Activated CD4-positive, alpha-beta T cell treated with anti-CD3 and anti-CD28 coated beads for 48 hours (primary cell): ENCODE measurements at regions not wholly inside any gene's neighbourhood (a gene's known extent, or its start where the extent isn't known, plus 50 kb on each side); places are given as distances from the start of the nearest gene placed in this dataset.

Experiments used
- DNase-seq: peaks from one replicate; pipeline ENCODE4 v3.0.0-alpha.2; 2020

DNA sequence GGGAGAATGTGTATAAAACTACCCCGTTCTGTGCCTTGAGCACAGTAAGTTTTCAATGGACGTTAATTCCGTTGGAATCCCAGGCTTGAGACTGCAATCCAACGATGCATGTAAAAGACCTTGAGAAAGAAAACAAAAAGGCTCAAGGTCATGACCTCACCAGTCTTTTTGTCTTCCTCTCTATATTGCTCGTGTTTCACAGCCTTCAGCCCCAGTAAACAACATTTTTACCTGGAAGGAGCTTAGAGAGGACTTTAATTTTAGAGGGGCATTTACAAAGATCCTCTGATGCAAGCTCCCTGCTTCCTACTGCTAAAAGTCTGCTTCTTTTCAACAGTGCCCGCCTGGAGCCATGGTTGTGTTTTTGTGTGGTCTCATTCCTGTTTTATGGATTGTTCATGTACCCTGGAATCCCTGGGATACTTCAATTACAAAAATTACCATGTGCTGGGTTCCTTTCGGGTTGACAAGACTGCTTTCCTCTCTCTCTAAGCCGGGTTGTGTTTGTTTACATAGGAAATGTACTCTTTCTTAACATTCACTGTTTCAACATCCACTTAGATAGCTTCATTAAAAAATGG, 320.1 kb upstream of the NFE2L3 start:
- DNase-seq = no peak

DNA sequence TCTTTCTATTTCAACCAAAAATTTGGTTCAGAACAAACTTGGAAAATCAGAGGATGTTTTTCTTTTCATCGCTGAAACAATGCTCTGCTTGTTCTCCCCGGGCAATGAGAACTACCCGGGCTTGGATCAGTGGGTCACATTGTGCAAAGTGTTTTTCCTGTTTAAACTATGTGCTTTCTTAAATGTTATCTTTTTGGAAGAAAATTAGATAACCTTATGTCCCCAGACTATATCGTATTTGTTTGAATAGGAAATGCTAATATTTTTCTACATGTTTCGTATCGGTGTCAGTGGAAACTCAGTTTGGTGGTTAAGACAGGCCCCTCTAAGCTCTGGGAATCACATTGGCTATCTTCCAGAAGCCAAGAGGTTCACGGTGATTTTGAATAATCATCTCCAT, 319.5 kb upstream of the NFE2L3 start:
- no peak for DNase-seq

GRCh38 chr7:25832929-25833328, 319.1 kb upstream of the NFE2L3 start:
- no peak for DNase-seq

DNA sequence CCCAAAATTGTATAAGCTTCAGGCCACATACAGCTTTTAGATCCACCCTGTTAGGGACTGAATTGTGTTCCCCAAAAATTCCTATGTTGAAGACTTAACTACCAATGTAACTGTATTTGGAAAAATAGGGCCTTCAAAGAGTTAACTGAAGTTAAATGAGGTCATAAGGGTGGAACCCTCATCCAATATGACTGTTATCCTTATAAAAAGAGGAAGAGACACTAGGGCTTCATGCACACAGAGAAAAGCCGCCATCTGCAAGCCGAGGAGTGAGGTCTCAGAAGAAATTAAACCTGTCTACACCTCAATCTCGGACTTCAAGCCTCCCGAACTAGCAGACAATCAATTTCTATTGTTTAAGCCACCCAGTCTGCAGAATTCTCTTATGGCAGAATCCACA, 317.9 kb upstream of the NFE2L3 start:
- DNase-seq = no peak

GRCh38 chr7:25835197-25835596, 316.8 kb upstream of the NFE2L3 start:
- DNase-seq = no peak

DNA sequence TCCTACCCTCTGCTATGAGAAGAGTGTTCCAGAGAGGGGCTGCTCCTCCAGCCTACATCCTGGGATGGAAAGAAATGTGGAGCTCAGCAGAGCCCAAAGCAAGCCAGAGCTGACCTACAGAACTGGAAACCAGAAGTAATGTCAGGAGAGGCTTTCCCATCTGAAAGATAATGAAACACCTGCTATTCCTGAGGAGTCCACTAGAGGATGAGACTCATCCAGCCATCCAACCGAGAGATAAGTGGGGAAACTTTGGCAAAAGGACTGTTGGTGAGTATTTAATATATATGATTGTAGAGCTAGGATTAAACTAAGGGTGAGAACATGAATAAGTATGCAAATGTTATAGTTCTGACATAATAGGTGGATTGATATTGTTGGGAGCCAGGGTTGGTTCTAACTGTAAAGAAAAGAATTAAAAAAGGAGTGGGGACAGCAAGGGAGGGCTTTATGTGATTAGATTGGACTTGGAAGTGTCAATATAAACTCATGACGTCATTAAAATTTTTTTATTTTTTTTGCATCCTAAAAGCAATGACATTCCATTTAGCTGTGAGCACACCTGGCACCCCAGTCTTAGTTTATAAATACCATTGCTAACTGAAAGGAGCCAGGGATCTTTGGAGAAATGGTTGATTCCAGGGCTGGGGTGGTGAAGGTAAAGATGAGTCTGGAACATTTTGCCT, 312.8 kb upstream of the NFE2L3 start:
- no peak for DNase-seq

- DNase-seq = no peak
Observed at GRCh38 chr7:25840209-25840792, 311.7 kb upstream of the NFE2L3 start.

DNA sequence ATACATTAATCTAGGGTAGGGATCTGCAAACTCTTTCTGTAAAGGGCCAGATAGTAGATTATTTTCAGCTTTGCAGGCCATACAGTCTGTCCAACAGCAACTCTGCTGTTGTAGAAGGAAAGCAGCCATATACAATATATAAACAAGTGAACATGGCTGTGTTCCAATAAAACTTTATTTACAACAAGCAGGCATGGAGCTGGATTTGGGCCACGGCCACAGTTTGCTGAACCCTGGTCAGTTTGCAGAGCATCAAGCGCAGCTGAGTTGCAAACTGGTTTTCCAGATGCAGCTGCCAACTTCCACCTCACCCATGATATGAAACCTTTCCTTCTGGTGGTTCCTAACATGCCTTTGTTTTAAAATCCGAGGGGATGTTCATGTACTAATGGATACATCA, 310.4 kb upstream of the NFE2L3 start:
- no peak for DNase-seq

DNA sequence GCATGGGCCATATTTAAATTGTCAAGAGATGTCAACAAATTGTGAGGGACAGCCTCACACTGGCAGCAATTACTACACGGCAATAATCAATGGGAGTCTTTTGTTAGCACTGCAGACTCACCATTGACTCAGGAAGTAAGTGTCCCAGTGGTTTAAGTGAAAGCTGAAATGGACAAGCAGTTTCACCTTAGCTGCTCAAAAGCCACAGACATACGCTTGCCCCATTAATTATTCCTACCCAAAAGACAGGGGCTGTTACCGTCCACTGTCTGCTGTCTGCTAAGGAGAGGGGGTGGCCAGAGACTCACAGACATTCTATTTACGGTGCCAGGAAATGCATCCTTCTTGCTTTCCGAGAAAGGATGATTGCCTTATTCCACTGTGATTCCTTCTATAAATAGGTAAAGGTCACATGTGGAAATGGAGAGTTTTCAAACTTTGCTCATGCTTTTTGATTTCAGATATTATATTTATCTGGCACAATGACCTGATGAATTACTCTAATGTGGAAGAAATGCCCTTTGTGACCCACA, 309.7 kb upstream of the NFE2L3 start:
- no peak for DNase-seq

GRCh38 chr7:25843467-25843866, 308.5 kb upstream of the NFE2L3 start:
- DNase-seq = no peak

- DNase-seq = no peak
Observed at GRCh38 chr7:25844102-25844870, 307.7 kb upstream of the NFE2L3 start.

DNA sequence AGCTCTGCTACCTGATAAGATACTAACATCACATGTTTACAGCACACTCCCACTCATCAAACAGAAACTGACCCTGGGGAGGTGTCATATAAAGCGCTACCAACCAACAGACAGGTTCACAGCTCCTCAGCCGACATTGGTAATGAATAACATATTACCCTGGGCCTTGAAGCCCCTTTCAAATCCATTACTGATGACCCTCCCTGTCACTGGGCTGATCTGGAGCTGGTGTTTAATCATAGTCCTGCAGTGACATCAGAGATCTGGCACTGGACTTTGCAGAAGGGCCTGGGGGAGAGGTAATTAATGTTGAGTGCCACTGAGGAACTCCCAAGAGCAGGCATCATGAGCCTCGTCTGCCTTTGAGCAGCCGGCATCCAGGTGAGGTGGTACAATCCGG, 306.5 kb upstream of the NFE2L3 start:
- DNase-seq = no peak

GRCh38 chr7:25846722-25847121, 305.3 kb upstream of the NFE2L3 start:
- DNase-seq = no peak

DNA sequence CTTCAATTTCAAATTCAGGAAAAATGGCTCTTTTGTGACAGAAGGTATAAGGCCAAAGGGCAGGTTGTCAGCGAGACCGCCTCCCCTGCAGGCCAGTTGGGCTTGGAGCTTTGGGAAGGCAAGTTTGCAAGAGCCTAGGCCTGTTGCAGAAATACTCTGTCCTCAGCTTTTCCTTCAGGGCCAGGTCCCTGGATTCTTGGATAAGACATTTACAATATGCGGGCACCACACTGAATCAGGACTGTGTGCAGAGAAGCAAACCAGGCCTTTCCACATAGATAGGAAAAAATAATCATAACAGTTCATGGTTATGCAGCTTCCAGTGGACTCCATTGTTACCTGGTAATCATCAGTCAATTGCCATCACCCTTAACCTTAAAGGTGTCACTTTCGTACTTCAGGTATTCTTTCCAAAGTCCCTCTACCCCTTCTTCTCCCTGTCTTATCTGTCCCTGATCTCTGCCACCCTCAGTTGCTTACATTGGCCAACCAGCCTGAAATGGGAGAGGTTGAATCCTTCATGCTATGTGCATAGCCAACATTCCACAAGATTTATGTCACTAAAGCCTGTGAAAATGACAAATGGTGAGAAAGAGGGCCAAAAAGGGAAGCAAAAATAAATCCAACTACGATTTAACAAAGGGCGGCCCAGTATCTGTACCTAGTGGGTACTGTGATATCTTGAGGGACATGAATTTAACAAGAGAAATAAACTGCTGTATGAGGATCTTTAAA, 304.5 kb upstream of the NFE2L3 start:
- no peak for DNase-seq

DNA sequence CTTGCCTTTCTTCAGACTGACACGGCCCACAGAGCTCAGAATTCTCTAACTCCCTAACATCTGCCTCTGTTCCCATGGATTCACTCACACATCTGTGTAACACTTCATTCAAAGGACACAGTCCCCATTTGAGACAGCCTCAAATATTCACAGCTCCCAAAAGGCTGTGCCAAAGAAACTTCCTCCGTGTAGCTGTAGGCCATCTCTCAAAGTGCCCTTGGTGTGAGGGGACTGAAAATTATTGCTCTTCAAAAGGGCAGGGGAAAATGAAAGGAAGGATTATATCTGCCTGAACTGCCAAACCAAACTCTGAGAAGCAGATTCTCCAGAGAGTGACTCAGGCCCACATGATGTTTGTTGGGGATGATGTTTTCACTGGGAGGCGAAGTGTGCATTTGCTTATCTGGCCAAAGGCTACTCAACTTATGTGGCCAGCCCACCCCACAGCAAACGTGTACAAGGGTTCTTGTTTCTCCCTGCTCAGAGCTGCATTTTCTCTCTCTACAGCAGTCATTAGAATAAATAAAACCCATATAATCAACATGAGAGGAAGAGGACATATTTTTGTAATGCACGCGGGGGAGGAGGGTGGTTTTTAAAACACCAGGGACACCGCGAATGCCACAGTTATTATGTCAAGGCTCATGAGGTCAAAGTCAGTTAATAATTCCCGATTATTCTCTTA, 302.4 kb upstream of the NFE2L3 start:
- DNase-seq = no peak

- DNase-seq = no peak
Observed at GRCh38 chr7:25850216-25850615, 301.8 kb upstream of the NFE2L3 start.

DNA sequence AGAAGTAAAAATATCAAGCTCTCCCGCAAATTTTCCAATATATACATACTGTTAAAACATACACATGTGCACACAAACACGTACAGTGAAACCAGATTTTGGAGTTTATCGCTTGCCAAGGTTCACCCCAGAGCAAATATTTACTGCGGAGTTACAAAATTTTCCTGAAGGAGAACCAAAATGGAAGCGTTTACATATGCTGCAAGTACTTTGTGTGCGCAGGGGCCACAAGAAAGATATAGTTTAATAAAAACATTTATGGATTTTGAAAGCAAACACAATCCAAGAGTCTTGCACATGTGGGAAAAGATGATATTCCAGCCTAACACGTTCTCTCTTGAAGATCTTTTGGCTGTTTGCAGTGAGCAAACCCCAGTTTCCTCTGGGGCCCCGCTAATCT, 301.3 kb upstream of the NFE2L3 start:
- DNase-seq = no peak

DNA sequence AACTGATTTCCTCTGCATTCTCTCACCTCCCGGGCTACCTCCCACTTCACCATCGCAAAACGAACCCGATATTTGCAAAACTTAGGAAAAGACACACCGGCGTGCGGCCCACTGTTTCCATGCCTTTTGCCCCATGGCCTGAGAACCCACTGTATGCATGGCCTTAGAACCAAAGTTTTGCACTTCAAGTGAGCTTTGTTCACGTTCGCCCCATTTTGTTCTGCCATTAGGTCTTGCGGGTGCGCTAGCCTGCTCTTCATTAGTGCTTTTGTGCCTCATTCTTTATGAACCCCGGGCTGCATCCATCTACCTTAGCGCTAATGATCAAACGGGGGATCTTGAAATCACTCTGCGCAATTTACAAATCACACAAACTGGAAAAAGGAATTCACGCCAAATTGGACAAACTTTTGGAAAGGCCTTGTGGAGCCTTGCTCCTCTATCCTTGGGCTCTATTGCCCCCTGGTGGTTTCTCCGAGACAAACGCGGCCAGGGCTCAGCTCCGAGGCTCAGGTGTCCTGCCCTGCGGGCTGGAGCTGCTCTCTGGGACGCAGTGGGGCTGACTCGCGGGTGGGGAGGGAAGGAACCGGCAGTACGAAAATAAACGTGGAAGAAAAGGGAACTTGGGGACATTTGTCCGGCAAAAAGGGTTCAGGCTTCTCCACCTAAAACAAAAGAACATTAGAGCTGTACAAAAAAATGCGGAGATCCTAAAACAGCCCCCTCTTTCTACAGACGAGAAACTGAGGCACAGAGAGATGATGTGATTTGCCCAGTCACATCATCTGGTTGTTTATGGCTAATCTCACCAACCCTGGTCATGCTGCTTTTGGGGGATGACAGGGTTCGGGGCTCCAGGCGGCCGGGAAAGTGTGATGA, 300.4 kb upstream of the NFE2L3 start:
- DNase-seq = peak; percentile 82

DNA sequence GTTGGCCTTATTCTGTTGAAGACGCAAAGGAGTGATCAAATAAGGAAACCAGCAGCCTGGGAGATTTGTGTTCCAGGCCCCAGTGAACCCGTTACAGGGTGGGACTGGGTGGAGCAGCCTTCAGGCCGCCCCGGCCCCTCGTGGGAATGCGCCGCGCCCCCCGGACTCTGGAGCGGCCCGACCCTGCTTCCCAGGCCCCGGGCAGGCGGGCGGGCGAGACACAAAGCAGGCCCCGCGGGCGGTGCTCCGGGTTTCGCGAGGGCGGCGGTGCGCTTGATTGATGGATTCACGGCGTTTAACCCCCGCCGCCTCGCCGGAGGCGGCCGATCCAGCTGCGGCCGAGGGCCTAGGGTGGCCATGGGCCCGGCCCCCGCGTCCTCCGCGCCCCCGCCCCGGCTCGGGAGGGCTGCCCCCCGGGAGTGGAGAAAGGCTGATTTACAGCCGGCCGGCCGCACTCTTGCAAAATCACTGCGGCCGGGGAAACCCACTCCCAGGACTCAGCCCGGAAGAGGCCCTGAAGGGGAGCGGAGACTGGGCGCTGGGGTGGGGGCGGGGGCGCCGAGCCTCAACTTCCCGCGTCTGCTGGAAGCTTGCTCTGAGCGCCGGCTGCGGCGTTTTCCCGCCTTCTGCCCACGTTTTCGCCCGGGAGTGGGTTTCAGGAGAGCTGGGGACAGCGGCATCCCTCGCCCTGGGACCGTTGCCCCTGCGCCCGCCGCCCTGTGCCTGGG, 299.6 kb upstream of the NFE2L3 start:
- DNase-seq = peak; percentile 33

DNA sequence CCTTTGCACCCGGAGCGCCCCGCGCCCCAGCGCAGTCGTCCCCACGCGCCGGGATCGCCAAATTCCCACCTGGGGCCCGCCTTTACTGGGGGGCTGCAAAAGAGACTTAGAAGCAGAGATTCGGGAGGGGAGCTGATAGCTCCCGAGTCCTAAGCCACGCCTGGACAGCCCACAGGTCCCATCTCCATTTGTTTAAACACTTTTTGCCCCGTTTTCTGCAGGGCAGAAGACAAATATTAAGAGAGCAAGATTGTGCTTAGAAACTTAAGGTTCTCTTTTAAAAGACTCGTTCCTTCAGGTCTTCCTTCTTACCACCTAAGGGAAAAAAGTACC, 299.1 kb upstream of the NFE2L3 start:
- no peak for DNase-seq

DNA sequence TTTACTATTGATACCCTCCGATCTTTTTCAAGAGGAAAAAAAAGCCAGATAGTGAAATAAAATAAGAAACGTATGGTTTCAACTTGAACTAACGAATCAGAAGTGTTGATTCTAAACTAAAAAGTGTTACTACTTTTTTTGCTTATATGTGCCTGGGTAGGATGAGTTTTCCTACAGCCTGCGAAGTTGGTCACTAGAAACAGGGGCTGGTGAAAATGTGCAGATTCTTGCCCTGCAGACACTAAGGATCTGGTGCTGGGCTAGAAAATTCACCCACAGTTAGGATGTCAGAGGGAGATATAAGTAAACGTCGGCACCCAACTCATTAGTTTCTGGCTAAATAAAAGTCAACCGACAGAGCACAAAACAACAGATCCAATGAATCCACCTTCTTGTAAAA, 298.7 kb upstream of the NFE2L3 start:
- no peak for DNase-seq
